ENCODE measurements at regions not wholly inside any gene's neighbourhood (a gene's known extent, or its start where the extent isn't known, plus 50 kb on each side); places are given as distances from the start of the nearest gene placed in this dataset.

- no peak overlapping the region for H3K27ac Mint-ChIP-seq
- no peaks in the 10 kb centered on the region for H3K4me1 Mint-ChIP-seq
- ChIA-PET CTCF (interaction anchor here (2.0 kb wide), 1 partner anchor 24 kb away, joined by 10 read pairs; no protein-coding TSS in a partner anchor), POLR2A (no interaction called here)
- H3K36me3 Mint-ChIP-seq, result no peaks in the 10 kb centered on the region
- TF ChIP-seq ATF1 (CRISPR knock-in tag; IDR thresholded peaks at IDR 0.05), result no peak
- no peak for TF ChIP-seq ZBTB43 (CRISPR knock-in tag; IDR thresholded peaks at IDR 0.05)
- no peak for TF ChIP-seq ERG (CRISPR knock-in tag; IDR thresholded peaks at IDR 0.05)
- no peak for TF ChIP-seq NR1H2 (CRISPR knock-in tag; IDR thresholded peaks at IDR 0.05)
- TF ChIP-seq MYBL2 (CRISPR knock-in tag; IDR thresholded peaks at IDR 0.05), result no peak
- no peak for TF ChIP-seq NFE2L1 (CRISPR knock-in tag; IDR thresholded peaks at IDR 0.05)
- ATAC-seq, result no peak
- no peak for DNase-seq (ENCODE audit: low spot score)
- no peaks in the 10 kb centered on the region for H3K9me3 Mint-ChIP-seq
- no peaks in the 10 kb centered on the region for H3K27me3 Mint-ChIP-seq (ENCODE audit: low read depth)
- no peak overlapping the region for H3K4me3 Mint-ChIP-seq
Measured at GRCh38 chr5:112668016-112668415, 69.7 kb upstream of the APC start.

- H3K27ac Mint-ChIP-seq, result no peak overlapping the region
- POLR2A ChIA-PET, result no interaction called here
- no peaks in the 10 kb centered on the region for H3K9me3 Mint-ChIP-seq
- ATAC-seq (no peak), DNase-seq (ENCODE audit: low spot score) (no peak)
- no peaks in the 10 kb centered on the region for H3K36me3 Mint-ChIP-seq
- H3K4me3 Mint-ChIP-seq, result no peak overlapping the region
- H3K27me3 Mint-ChIP-seq (ENCODE audit: low read depth), result no peaks in the 10 kb centered on the region
- no peaks in the 10 kb centered on the region for H3K4me1 Mint-ChIP-seq
- TF ChIP-seq ESRRA (CRISPR knock-in tag; IDR thresholded peaks at IDR 0.05; ENCODE audit: borderline replicate concordance) (no peak), ZBTB43 (CRISPR knock-in tag; IDR thresholded peaks at IDR 0.05) (no peak), EMX1 (CRISPR knock-in tag; IDR thresholded peaks at IDR 0.05) (no peak), GTF2I (CRISPR knock-in tag; conservative IDR thresholded peaks at IDR 0.05) (no peak), CTCF (IDR thresholded peaks at IDR 0.05) (no peak), ERG (CRISPR knock-in tag; IDR thresholded peaks at IDR 0.05) (no peak), FOXP4 (CRISPR knock-in tag; IDR thresholded peaks at IDR 0.05) (no peak), TCF7 (CRISPR knock-in tag; IDR thresholded peaks at IDR 0.05; ENCODE audit: low read depth) (no peak), AFF4 (CRISPR knock-in tag; IDR thresholded peaks at IDR 0.05; ENCODE audit: borderline replicate concordance) (no peak)
- CTCF ChIA-PET, result interaction anchor here (2.0 kb wide), 1 partner anchor 23 kb away, joined by 10 read pairs; no protein-coding TSS in a partner anchor
Measured at GRCh38 chr5:112668911-112669310, 68.8 kb upstream of the APC start.

Measured in WTC11 (cell line).